ENCODE measurements at regions not wholly inside any gene's neighbourhood (a gene's known extent, or its start where the extent isn't known, plus 50 kb on each side); places are given as distances from the start of the nearest gene placed in this dataset.

GRCh38 chr21:39024538-39024937, 158.7 kb downstream of the PSMG1 start:
- TF ChIP-seq POLR2A (IDR thresholded peaks at IDR 0.05) (no peak), CTCF (IDR thresholded peaks at IDR 0.05) (no peak)

Data from lower leg skin (tissue), 3 donors.